ENCODE measurements at regions not wholly inside any gene's neighbourhood (a gene's known extent, or its start where the extent isn't known, plus 50 kb on each side); places are given as distances from the start of the nearest gene placed in this dataset.

DNA sequence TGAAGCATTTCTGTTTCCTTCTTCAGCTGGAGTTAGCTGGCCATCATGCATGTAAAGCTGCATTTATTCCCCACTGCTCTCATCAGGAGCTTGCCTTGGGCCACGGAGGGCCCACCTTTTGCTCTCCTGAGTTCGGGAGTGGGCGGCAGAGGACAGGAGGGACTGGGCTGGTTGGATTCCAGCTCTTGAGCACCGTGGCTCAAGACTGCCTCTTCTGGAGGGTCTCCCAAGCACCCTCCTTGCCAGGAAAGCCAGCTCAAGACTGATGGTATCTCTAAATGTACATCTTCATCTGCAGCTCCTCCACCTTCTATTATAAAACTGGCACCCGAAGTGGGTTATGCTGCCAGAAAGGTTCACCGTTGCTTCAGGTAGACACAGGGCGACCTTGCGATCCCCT lies 399.6 kb upstream of the IRX1 start:
- Histone ChIP-seq H3K4me1 (no peaks in the 10 kb centered on the region), H3K9me3 (no peaks in the 10 kb centered on the region), H3K36me3 (no peaks in the 10 kb centered on the region), H3K4me3 (no peak overlapping the region), H3K27me3 (no peaks in the 10 kb centered on the region), H3K27ac (no peak overlapping the region)
- intact Hi-C loops (cut with DNase I) = no loop called here
- no peak for TF ChIP-seq CTCF (IDR thresholded peaks at IDR 0.05)
- no peak for DNase-seq (ENCODE audit: low spot score in 2 of 2)

GRCh38 chr5:3194684-3195083 lies 400.9 kb upstream of the IRX1 start:
- no peaks in the 10 kb centered on the region for H3K27me3 ChIP-seq
- H3K27ac ChIP-seq = no peak overlapping the region
- H3K36me3 ChIP-seq = no peaks in the 10 kb centered on the region
- DNase-seq (ENCODE audit: low spot score in 2 of 2) = no peak
- H3K9me3 ChIP-seq = no peaks in the 10 kb centered on the region
- H3K4me1 ChIP-seq = no peaks in the 10 kb centered on the region
- intact Hi-C loops (cut with DNase I) = no loop called here
- H3K4me3 ChIP-seq = no peak overlapping the region
- no peak for TF ChIP-seq CTCF (IDR thresholded peaks at IDR 0.05)

GRCh38 chr5:3194271-3194670 lies 401.4 kb upstream of the IRX1 start:
- H3K9me3 ChIP-seq = no peaks in the 10 kb centered on the region
- no peak overlapping the region for H3K27ac ChIP-seq
- H3K4me3 ChIP-seq = no peak overlapping the region
- H3K36me3 ChIP-seq = no peaks in the 10 kb centered on the region
- H3K4me1 ChIP-seq = no peaks in the 10 kb centered on the region
- no peak for DNase-seq (ENCODE audit: low spot score in 2 of 2)
- no peak for TF ChIP-seq CTCF (IDR thresholded peaks at IDR 0.05)
- no peaks in the 10 kb centered on the region for H3K27me3 ChIP-seq
- intact Hi-C loops (cut with DNase I) = no loop called here

DNA sequence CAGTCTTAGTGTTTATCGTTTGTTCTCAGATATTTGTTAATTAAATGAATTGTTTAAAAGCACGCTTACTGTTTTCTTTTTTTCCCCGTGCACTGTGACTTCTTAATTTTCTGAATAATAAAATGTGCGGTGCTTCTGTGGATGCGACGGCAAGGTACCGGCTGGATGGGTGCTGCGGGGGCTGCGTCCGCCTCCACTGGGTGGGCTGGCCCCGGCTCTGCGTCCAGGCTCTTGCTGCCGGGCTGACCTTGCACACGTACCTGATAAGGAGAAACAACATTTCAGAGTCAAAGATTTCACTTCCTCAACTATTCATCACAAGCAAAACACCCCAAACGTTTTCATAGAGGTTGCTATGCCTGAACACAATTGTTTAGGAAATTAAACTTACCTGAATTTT lies 404.0 kb upstream of the IRX1 start:
- Histone ChIP-seq H3K27ac (no peak overlapping the region), H3K4me1 (no peaks in the 10 kb centered on the region), H3K4me3 (no peak overlapping the region), H3K9me3 (no peaks in the 10 kb centered on the region), H3K36me3 (no peaks in the 10 kb centered on the region), H3K27me3 (no peaks in the 10 kb centered on the region)
- TF ChIP-seq CTCF (IDR thresholded peaks at IDR 0.05) = no peak
- no peak for DNase-seq (ENCODE audit: low spot score in 2 of 2)
- intact Hi-C loops (cut with DNase I) = no loop called here

DNA sequence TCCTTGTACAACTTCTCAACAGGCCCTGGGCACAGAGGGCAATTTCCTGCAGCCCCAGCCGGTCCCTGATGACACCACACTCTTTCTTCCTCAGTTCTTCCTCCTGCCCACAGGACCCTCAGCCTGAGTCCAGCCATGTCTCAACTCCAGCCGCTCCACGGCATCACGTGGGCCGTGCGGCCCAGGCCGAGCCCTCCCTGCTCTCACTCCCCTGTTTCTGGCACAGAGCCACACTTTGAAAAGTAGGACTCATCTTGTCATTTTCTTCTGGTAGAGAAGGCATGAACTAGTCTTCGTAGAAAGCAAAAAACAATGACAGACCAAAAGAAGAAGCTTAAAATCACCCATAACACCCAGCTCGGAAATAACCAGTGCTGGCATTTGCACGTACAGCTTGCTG lies 404.7 kb upstream of the IRX1 start:
- TF ChIP-seq CTCF (IDR thresholded peaks at IDR 0.05) = no peak
- H3K27ac ChIP-seq = no peak overlapping the region
- no peaks in the 10 kb centered on the region for H3K9me3 ChIP-seq
- intact Hi-C loops (cut with DNase I) = no loop called here
- H3K36me3 ChIP-seq = no peaks in the 10 kb centered on the region
- H3K4me1 ChIP-seq = no peaks in the 10 kb centered on the region
- H3K4me3 ChIP-seq = no peak overlapping the region
- no peak for DNase-seq (ENCODE audit: low spot score in 2 of 2)
- no peaks in the 10 kb centered on the region for H3K27me3 ChIP-seq

DNA sequence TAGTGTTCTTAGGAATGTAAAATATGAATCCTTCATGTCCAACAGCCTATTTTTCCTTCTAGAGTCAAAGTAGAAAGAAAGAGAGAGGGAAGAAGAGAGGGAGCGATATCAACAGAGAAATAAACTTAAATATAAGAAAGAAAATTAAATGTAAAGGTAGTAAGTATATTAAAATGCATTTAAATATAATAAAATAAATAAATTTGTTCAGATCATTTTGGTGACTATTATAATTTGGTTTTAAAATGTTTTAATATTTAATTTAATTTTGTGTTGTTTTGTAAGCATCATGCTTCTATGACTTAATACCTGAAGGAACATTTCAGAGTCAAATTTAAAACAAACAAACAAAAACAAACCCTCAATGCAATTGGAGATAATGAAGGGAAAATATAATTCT lies 405.2 kb upstream of the IRX1 start:
- TF ChIP-seq CTCF (IDR thresholded peaks at IDR 0.05) = no peak
- Histone ChIP-seq H3K27me3 (no peaks in the 10 kb centered on the region), H3K27ac (no peak overlapping the region), H3K9me3 (no peaks in the 10 kb centered on the region), H3K36me3 (no peaks in the 10 kb centered on the region), H3K4me3 (no peak overlapping the region), H3K4me1 (no peaks in the 10 kb centered on the region)
- intact Hi-C loops (cut with DNase I) = no loop called here
- no peak for DNase-seq (ENCODE audit: low spot score in 2 of 2)

Measured in ascending aorta (tissue), 2 donors.